GM12873 (cell line): ENCODE measurements at regions not wholly inside any gene's neighbourhood (a gene's known extent, or its start where the extent isn't known, plus 50 kb on each side); places are given as distances from the start of the nearest gene placed in this dataset.

Experiments used
- CTCF ChIP-seq: IDR thresholded peaks from 2 replicates; pipeline ENCODE4 v1.5.1; 2012; ENCODE audit warnings: low read depth, mild to moderate bottlenecking, moderate library complexity, low read length, control low read depth; ENCODE audit not compliant: insufficient read depth; ENCODE audit errors: missing control alignments

GRCh38 chr5:6178846-6179532, 199.4 kb downstream of the MED10 start:
- no peak for TF ChIP-seq CTCF

- TF ChIP-seq CTCF = no peak
Measured at GRCh38 chr5:6177926-6178325, 200.4 kb downstream of the MED10 start.

GRCh38 chr5:6176102-6176693, 202.1 kb downstream of the MED10 start:
- TF ChIP-seq CTCF = no peak

- no peak for TF ChIP-seq CTCF
Measured at GRCh38 chr5:6175172-6175854, 203.0 kb downstream of the MED10 start.

- TF ChIP-seq CTCF = no peak
Measured at GRCh38 chr5:6169660-6170059, 208.7 kb downstream of the MED10 start.

- TF ChIP-seq CTCF = no peak
Measured at GRCh38 chr5:6166698-6167394, 211.5 kb downstream of the MED10 start.

GRCh38 chr5:6163913-6164312, 214.4 kb downstream of the MED10 start:
- no peak for TF ChIP-seq CTCF
